Keratinocyte (primary cell): ENCODE measurements at regions not wholly inside any gene's neighbourhood (a gene's known extent, or its start where the extent isn't known, plus 50 kb on each side); places are given as distances from the start of the nearest gene placed in this dataset.

Experiments used
- DNase-seq: peaks from one replicate; pipeline ENCODE4 v3.0.0-alpha.2; 2011; ENCODE audit warnings: low read depth, missing footprints, low spot score
- FAIRE-seq: peaks from 2 replicates; lab custom pipeline; 2011; peaks lifted over from hg19 to GRCh38; lab: Jason Lieb, UNC
- H2AFZ ChIP-seq: 2 replicates; pipeline ENCODE4 v1.6.0; 2012; ENCODE audit warnings: low read length, control low read depth, inconsistent platforms; ENCODE audit not compliant: control insufficient read depth
- H3K27ac ChIP-seq: 2 replicates; pipeline ENCODE4 v1.5.1; 2011; ENCODE audit warnings: low read length; ENCODE audit not compliant: control insufficient read depth, insufficient read depth
- H3K27me3 ChIP-seq: 3 replicates; pipeline ENCODE4 v1.6.0; 2011; ENCODE audit warnings: low read length; ENCODE audit not compliant: control insufficient read depth, insufficient read depth; ENCODE audit errors: extremely low read depth
- H3K36me3 ChIP-seq, 2 experiments: 2 replicates in 1 of 2; 3 replicates in 1 of 2; pipeline ENCODE4 v1.5.1; 2011; ENCODE audit warnings: low read length in 2 of 2, mild to moderate bottlenecking in 1 of 2; ENCODE audit not compliant: control insufficient read depth in 2 of 2, insufficient read depth in 2 of 2; ENCODE audit errors: extremely low read depth in 1 of 2
- H3K4me1 ChIP-seq: 3 replicates; pipeline ENCODE4 v1.5.1; 2011; ENCODE audit warnings: low read length; ENCODE audit not compliant: control insufficient read depth, insufficient read depth; ENCODE audit errors: extremely low read depth
- H3K4me2 ChIP-seq: 3 replicates; pipeline ENCODE4 v1.6.0; 2011; ENCODE audit warnings: low read depth, low read length; ENCODE audit not compliant: control insufficient read depth, insufficient read depth; ENCODE audit errors: extremely low read depth
- H3K4me3 ChIP-seq, 3 experiments: fragments of 200-600 bp in 1 of 3; sonication (generic) in 1 of 3; 2 replicates in 2 of 3; 3 replicates in 1 of 3; pipeline ENCODE4 v1.5.1; 2011 to 2016; ENCODE audit warnings: low read length in 3 of 3, mild to moderate bottlenecking in 3 of 3, control low read depth in 2 of 3, inconsistent platforms in 1 of 3, low read depth in 1 of 3, mixed read lengths in 1 of 3, mixed run types in 1 of 3, moderate library complexity in 1 of 3; ENCODE audit not compliant: control insufficient read depth in 2 of 3, insufficient read depth in 2 of 3; ENCODE audit errors: extremely low read depth in 1 of 3
- H3K79me2 ChIP-seq: 2 replicates; pipeline ENCODE4 v1.6.0; 2012; ENCODE audit warnings: low read length; ENCODE audit not compliant: control insufficient read depth, insufficient read depth
- H3K9ac ChIP-seq: 3 replicates; pipeline ENCODE4 v1.6.0; 2011; ENCODE audit warnings: low read length; ENCODE audit not compliant: control insufficient read depth, insufficient read depth; ENCODE audit errors: extremely low read depth
- H3K9me1 ChIP-seq: 3 replicates; pipeline ENCODE4 v1.6.0; 2011; ENCODE audit warnings: low read length; ENCODE audit not compliant: control insufficient read depth, insufficient read depth; ENCODE audit errors: extremely low read depth
- H3K9me3 ChIP-seq: 2 replicates; pipeline ENCODE4 v1.5.1; 2012; ENCODE audit warnings: low read depth, low read length; ENCODE audit not compliant: control insufficient read depth
- H4K20me1 ChIP-seq: 3 replicates; pipeline ENCODE4 v1.6.0; 2011; ENCODE audit warnings: low read length; ENCODE audit not compliant: control insufficient read depth, insufficient read depth; ENCODE audit errors: extremely low read depth
- CTCF ChIP-seq, 3 experiments: IDR thresholded peaks in 1 of 3; conservative IDR thresholded peaks in 1 of 3; optimal IDR thresholded peaks in 1 of 3; 2 replicates in 2 of 3; 3 replicates in 1 of 3; pipeline versions ENCODE3 to v1.5.1; 2011; ENCODE audit warnings: low read length in 3 of 3, mild to moderate bottlenecking in 3 of 3, moderate library complexity in 2 of 3, control low read depth in 1 of 3, inconsistent platforms in 1 of 3; ENCODE audit not compliant: insufficient read depth in 2 of 3; ENCODE audit errors: extremely low read depth in 1 of 3
- EZH2 ChIP-seq: IDR thresholded peaks from one replicate; pipeline ENCODE4 v1.6.1; 2012; ENCODE audit warnings: inconsistent platforms, mild to moderate bottlenecking, low read length, moderate library complexity
- dilution Hi-C: fragments of 300-500 bp; cut with MboI; formaldehyde crosslinking; loops from one replicate; pipeline ENCODE4 v1.7.0; 2020; ENCODE audit warnings: low sequenced_read_pairs; ENCODE audit not compliant: extremely low pct_ligation_motif_present

GRCh38 chr6:102853249-102853955, 1459.9 kb downstream of the GRIK2 start:
- TF ChIP-seq EZH2, result no peak
- no peak for TF ChIP-seq CTCF (optimal IDR thresholded peaks at IDR 0.05 in 1 of 3, IDR thresholded peaks at IDR 0.05 in 1 of 3, conservative IDR thresholded peaks at IDR 0.05 in 1 of 3; ENCODE audit: extremely low read depth in 1 of 3, insufficient read depth in 2 of 3, low read length in 3 of 3)

DNA sequence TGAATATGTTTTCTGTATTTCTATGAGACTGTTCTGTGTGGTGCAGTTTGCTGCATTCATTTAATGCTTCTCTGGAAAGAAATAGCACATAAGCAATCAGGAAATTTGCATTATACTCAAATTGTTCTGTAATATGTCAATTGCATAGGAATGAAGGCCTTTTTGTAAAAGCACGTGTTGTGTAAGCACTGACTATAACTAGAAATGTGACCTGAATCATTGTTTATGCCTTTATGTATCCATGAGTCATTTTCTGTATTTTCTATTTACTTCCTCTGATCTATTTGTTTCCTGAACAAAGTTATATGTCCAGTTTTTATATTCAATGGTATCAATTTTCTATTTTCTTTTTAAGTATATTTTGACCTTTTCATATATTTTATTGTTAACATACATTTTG, 1455.3 kb downstream of the GRIK2 start:
- Histone ChIP-seq H3K4me1 (no peaks in the 10 kb centered on the region), H3K79me2 (no peaks in the 10 kb centered on the region), H4K20me1 (no peaks in the 10 kb centered on the region), H3K4me2 (no peak overlapping the region), H3K9me1 (no peaks in the 10 kb centered on the region), H3K9me3 (no peaks in the 10 kb centered on the region), H3K4me3 (no peak overlapping the region), H3K27ac (no peak overlapping the region), H3K27me3 (no peaks in the 10 kb centered on the region), H3K36me3 (no peaks in the 10 kb centered on the region), H3K9ac (no peak overlapping the region), H2AFZ (no peak overlapping the region)
- FAIRE-seq (no peak), DNase-seq (no peak)
- TF ChIP-seq CTCF (optimal IDR thresholded peaks at IDR 0.05 in 1 of 3, IDR thresholded peaks at IDR 0.05 in 1 of 3, conservative IDR thresholded peaks at IDR 0.05 in 1 of 3; ENCODE audit: extremely low read depth in 1 of 3, insufficient read depth in 2 of 3, low read length in 3 of 3) (no peak), EZH2 (no peak)
- dilution Hi-C loops, result no loop called here

More at GRCh38 chr6:102853249-102853955, 1459.9 kb downstream of the GRIK2 start:
- dilution Hi-C loops, result no loop called here
- H3K27me3 ChIP-seq, result no peaks in the 10 kb centered on the region
- H3K79me2 ChIP-seq, result no peaks in the 10 kb centered on the region
- no peaks in the 10 kb centered on the region for H3K9me3 ChIP-seq
- no peak overlapping the region for H3K4me3 ChIP-seq
- DNase-seq (no peak), FAIRE-seq (no peak)
- no peaks in the 10 kb centered on the region for H3K4me1 ChIP-seq
- H2AFZ ChIP-seq, result no peak overlapping the region
- H3K9me1 ChIP-seq, result no peaks in the 10 kb centered on the region
- H3K9ac ChIP-seq, result no peak overlapping the region
- H3K27ac ChIP-seq, result no peak overlapping the region
- H4K20me1 ChIP-seq, result no peaks in the 10 kb centered on the region
- H3K4me2 ChIP-seq, result no peak overlapping the region
- H3K36me3 ChIP-seq, result no peaks in the 10 kb centered on the region
